Erythroblast (primary cell): ENCODE measurements at regions not wholly inside any gene's neighbourhood (a gene's known extent, or its start where the extent isn't known, plus 50 kb on each side); places are given as distances from the start of the nearest gene placed in this dataset.

ENCODE experiments used
- GATA1 ChIP-seq: IDR thresholded peaks from 2 replicates; pipeline ENCODE4 v1.6.1; 2011; ENCODE audit warnings: low read depth, mild to moderate bottlenecking, control low read depth, low read length, moderate library complexity
- POLR2A ChIP-seq: IDR thresholded peaks from 2 replicates; pipeline ENCODE4 v1.6.1; 2011; ENCODE audit warnings: mild to moderate bottlenecking, low read length

DNA sequence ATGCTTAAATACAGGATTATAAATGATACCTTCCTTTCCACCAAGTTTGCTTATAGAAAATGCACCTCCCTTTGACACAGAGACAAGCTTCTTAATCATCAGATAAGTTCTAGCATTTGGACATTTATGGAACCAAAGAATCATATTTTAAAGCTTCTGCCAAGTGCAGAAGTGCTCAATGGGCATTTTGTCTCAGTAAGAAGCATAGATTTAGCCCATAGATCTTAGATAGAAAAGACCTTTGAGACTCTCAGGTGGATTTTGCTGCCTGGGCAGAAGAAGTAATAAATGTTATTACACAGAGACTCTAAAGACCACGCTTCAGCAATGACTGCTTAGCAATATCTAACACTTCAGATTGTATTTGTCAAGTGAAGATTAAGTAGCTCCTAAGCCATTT lies 174.6 kb downstream of the VEGFC start:
- TF ChIP-seq POLR2A (no peak), GATA1 (no peak)
